Glutamatergic neuron (in vitro differentiated cells): ENCODE measurements at regions not wholly inside any gene's neighbourhood (a gene's known extent, or its start where the extent isn't known, plus 50 kb on each side); places are given as distances from the start of the nearest gene placed in this dataset.

ENCODE experiments used
- DNase-seq: peaks from one replicate; pipeline ENCODE4 v3.0.0; 2022
- H3K27ac Mint-ChIP-seq: one replicate; pipeline ENCODE4 v1.8.0; 2020; ENCODE audit warnings: mild to moderate bottlenecking, mixed read lengths, inconsistent platforms; ENCODE audit not compliant: unreplicated experiment
- H3K27me3 Mint-ChIP-seq: one replicate; pipeline ENCODE4 v1.8.0; 2020; ENCODE audit warnings: mild to moderate bottlenecking, moderate library complexity, mixed read lengths, inconsistent platforms; ENCODE audit not compliant: unreplicated experiment
- H3K36me3 Mint-ChIP-seq: one replicate; pipeline ENCODE4 v1.8.0; 2020; ENCODE audit warnings: mild to moderate bottlenecking, mixed read lengths, inconsistent platforms; ENCODE audit not compliant: unreplicated experiment
- H3K4me1 Mint-ChIP-seq: one replicate; pipeline ENCODE4 v1.8.0; 2020; ENCODE audit warnings: mild to moderate bottlenecking, low read depth, mixed read lengths, inconsistent platforms; ENCODE audit not compliant: unreplicated experiment
- H3K4me3 Mint-ChIP-seq: one replicate; pipeline ENCODE4 v1.8.0; 2020; ENCODE audit warnings: mild to moderate bottlenecking, mixed read lengths, inconsistent platforms; ENCODE audit not compliant: unreplicated experiment
- H3K9me3 Mint-ChIP-seq: one replicate; pipeline ENCODE4 v1.8.0; 2020; ENCODE audit warnings: mild to moderate bottlenecking, moderate library complexity, mixed read lengths, inconsistent platforms; ENCODE audit not compliant: unreplicated experiment
- CTCF ChIP-seq: fragments of 200-600 bp; sonication (generic); IDR thresholded peaks from one replicate; pipeline ENCODE4 v1.5.0; 2021; ENCODE audit not compliant: partially characterized antibody, unreplicated experiment

- Mint-ChIP-seq H3K27ac (peak overlapping the region; percentile 29), H3K9me3 (no peaks in the 10 kb centered on the region), H3K36me3 (peaks cover 4% of the 10 kb centered on the region), H3K4me3 (no peak overlapping the region), H3K27me3 (no peaks in the 10 kb centered on the region), H3K4me1 (peaks cover 3% of the 10 kb centered on the region)
- no peak for TF ChIP-seq CTCF
- no peak for DNase-seq
Measured at GRCh38 chr1:220336391-220337031, 64.3 kb upstream of the RAB3GAP2 start.

DNA sequence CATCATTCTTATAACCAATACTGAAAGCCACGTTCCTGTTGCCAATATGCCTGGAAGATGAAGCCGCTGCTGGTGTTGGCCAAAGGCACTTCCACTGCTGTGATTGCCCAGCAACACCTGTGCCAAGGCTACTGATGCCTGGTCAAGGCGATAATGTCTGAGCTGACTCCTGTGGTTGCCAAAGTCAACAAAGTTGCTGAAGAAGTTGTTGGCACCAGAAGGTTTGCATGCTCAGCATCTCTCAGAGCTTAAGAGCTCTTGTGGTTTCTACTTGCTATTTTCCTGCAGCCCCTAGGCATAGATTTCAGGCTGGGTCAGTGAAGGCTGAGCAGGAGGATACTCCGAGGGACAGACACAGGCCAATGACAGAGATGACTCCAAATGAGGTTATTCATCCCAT, 63.4 kb upstream of the RAB3GAP2 start:
- no peak for DNase-seq
- H3K27ac Mint-ChIP-seq = no peak overlapping the region
- no peak overlapping the region for H3K4me3 Mint-ChIP-seq
- TF ChIP-seq CTCF = no peak
- peaks cover 3% of the 10 kb centered on the region for H3K4me1 Mint-ChIP-seq
- no peaks in the 10 kb centered on the region for H3K9me3 Mint-ChIP-seq
- H3K36me3 Mint-ChIP-seq = peaks cover 4% of the 10 kb centered on the region
- no peaks in the 10 kb centered on the region for H3K27me3 Mint-ChIP-seq

DNA sequence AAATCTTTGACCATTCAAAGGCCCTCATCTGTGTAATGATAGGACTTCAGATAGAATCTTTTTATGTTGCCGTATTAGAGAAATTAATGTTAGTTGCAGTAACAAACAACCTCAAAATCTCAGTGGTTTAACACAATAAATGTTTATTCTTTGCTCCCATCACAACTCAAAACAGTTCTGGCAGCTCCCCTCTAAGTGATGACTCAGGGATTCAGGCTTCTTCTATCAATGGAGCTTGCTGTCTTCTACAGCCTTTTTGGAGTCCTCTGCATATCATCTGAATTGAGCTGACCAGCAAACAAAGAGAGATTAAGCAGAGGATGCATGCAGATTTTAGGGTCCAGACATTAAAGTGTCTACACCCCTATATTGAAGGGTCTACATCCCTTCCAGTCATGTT, 59.1 kb upstream of the RAB3GAP2 start:
- no peaks in the 10 kb centered on the region for H3K27me3 Mint-ChIP-seq
- H3K4me3 Mint-ChIP-seq = no peak overlapping the region
- no peak for DNase-seq
- no peaks in the 10 kb centered on the region for H3K9me3 Mint-ChIP-seq
- H3K27ac Mint-ChIP-seq = no peak overlapping the region
- no peak for TF ChIP-seq CTCF
- peaks cover 4% of the 10 kb centered on the region for H3K36me3 Mint-ChIP-seq
- H3K4me1 Mint-ChIP-seq = peaks cover 1% of the 10 kb centered on the region

- Mint-ChIP-seq H3K4me1 (peaks cover 1% of the 10 kb centered on the region), H3K27me3 (no peaks in the 10 kb centered on the region), H3K27ac (no peak overlapping the region)
Measured at GRCh38 chr1:220330265-220330664, 58.0 kb upstream of the RAB3GAP2 start.

DNA sequence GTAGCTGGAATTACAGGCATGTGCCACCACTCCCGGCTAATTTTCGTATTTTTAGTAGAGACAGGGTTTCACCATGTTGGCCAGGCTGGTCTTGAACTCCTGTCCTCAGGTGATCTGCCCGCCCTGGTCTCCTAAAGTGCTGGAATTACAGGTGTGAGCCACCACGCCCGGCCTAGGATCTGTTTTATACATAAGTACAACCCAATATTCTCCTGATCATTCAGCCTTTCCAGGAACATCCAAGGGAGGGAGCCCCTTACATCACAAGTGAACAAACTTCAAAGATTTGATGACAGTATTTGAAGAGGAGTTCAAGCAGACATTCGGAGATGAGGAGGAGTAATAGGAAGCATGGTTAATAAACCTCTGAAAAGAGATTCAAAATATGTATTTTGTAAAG, 54.9 kb upstream of the RAB3GAP2 start:
- Mint-ChIP-seq H3K36me3 (peaks cover 4% of the 10 kb centered on the region), H3K9me3 (no peaks in the 10 kb centered on the region), H3K27me3 (no peaks in the 10 kb centered on the region), H3K4me3 (no peak overlapping the region), H3K4me1 (peaks cover 1% of the 10 kb centered on the region), H3K27ac (no peak overlapping the region)
- TF ChIP-seq CTCF = no peak
- no peak for DNase-seq

More at GRCh38 chr1:220330265-220330664, 58.0 kb upstream of the RAB3GAP2 start:
- no peaks in the 10 kb centered on the region for H3K9me3 Mint-ChIP-seq
- no peak for TF ChIP-seq CTCF
- no peak for DNase-seq
- no peak overlapping the region for H3K4me3 Mint-ChIP-seq
- H3K36me3 Mint-ChIP-seq = peaks cover 4% of the 10 kb centered on the region
